ENCODE measurements at regions not wholly inside any gene's neighbourhood (a gene's known extent, or its start where the extent isn't known, plus 50 kb on each side); places are given as distances from the start of the nearest gene placed in this dataset.

GRCh38 chr14:34211732-34212131, 250.3 kb downstream of the SPTSSA start:
- TF ChIP-seq CTCF (IDR thresholded peaks at IDR 0.05; ENCODE audit: low read depth, low read length, poor library complexity, severe bottlenecking) (no peak), EZH2phosphoT487 (IDR thresholded peaks at IDR 0.05; ENCODE audit: borderline replicate concordance, low read length) (no peak)
